HepG2 (cell line): ENCODE measurements at regions not wholly inside any gene's neighbourhood (a gene's known extent, or its start where the extent isn't known, plus 50 kb on each side); places are given as distances from the start of the nearest gene placed in this dataset.
"Not testable (repeated sequence)": the region's sequence is repeated elsewhere in the genome, so short reads cannot be mapped to it uniquely, and the experiment has no call there.

Experiments
- ZNF33B ChIP-seq: sonication (generic); formaldehyde crosslinking; IDR thresholded peaks from 2 replicates; pipeline ENCODE4 v1.5.1; 2020; ENCODE audit warnings: mild to moderate bottlenecking, missing genetic modification reagents
- TF ChIP-seq, protein P1 (sequence below): sonication (generic); formaldehyde crosslinking; IDR thresholded peaks from 2 replicates; pipeline ENCODE4 v1.5.0; 2020; ENCODE audit warnings: mild to moderate bottlenecking, missing genetic modification reagents, moderate library complexity

- TF ChIP-seq, protein P1, sequence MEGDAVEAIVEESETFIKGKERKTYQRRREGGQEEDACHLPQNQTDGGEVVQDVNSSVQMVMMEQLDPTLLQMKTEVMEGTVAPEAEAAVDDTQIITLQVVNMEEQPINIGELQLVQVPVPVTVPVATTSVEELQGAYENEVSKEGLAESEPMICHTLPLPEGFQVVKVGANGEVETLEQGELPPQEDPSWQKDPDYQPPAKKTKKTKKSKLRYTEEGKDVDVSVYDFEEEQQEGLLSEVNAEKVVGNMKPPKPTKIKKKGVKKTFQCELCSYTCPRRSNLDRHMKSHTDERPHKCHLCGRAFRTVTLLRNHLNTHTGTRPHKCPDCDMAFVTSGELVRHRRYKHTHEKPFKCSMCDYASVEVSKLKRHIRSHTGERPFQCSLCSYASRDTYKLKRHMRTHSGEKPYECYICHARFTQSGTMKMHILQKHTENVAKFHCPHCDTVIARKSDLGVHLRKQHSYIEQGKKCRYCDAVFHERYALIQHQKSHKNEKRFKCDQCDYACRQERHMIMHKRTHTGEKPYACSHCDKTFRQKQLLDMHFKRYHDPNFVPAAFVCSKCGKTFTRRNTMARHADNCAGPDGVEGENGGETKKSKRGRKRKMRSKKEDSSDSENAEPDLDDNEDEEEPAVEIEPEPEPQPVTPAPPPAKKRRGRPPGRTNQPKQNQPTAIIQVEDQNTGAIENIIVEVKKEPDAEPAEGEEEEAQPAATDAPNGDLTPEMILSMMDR (CRISPR knock-in tag) = not testable (repeated sequence)
- not testable (repeated sequence) for TF ChIP-seq ZNF33B
These were observed 56.2 kb upstream of the HEPH start for GRCh38 chrX:66107860-66108259.
